Hepatic stellate cell (primary cell): ENCODE measurements at regions not wholly inside any gene's neighbourhood (a gene's known extent, or its start where the extent isn't known, plus 50 kb on each side); places are given as distances from the start of the nearest gene placed in this dataset.
A peak's percentile ranks its signal among the peaks of the same experiment; 100 is the strongest.

Source experiments
- DNase-seq: peaks from one replicate; pipeline ENCODE4 v3.0.0; 2011; ENCODE audit warnings: low spot score

DNA sequence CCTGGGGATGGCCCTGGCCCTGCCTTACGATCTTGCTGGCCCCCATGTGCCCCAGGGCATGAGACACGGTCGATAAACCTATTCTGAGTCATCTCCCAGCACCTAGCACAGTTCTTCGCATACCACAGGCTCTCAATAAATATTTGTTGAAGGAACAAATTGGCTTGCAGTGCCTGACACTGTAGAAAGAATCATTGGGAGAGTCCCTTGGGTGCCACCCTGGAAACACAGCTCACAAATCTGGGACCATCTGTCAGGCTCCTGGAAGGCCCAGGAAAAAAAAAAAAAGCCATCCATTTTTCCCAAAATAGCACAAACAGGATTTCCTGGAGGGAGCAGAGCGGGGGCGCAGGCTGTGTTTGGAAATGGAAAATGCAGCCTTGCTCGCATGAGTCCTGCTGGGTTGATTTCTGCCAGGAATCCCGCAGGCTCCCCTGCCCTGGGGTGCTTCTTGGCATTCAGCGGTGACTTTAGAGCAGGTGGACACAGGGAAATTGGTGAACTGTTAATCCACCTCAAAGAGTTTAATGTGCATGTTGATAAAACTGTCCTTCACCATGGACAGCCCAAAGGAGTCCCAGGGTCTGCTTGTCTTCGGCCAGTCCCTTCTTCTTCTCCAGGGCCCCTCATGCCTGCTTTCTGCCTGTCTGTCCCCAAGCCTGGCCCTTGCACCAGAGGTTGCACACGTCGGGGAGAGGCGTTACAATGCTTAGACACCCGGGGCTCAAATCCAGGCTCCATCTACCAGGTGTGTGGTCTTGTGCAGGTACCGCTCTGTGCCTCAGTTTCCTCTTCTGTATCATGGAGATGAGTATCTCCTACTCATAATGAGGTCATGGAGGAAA lies 106.1 kb upstream of the RFLNA start:
- no peak for DNase-seq

DNA sequence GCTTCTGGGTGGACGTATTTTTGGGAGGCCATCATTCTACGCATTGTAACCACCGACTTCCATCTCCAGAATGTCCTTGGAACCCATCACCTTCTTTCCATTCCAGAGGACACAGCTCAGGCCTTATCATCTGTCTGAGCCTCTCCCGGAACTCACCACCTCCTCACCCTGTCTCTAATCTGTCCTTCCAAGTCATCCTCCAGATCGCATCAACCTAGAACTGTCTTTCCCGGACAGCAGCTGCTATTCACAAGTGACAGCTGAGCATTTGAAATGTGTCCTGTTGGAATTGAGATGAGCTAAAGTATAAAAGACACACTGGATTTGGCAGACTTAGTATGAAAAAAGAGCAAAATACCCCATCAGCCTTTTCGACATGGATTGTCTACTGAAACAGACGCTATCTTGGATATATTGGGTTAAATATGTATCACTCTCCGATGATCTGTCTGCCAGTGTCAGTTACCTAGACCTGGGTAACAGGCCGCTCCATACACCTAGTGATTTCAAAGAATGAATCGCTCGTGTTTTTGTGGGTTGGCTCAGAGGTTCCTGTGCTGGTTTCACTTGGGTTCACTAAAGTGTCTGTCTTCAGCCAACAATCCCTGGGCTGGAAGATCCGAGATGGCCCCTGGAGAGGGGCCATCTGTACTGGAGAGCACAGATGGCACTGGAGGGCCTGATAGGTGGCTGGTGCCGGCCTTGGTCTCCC lies 104.4 kb upstream of the RFLNA start:
- no peak for DNase-seq

DNA sequence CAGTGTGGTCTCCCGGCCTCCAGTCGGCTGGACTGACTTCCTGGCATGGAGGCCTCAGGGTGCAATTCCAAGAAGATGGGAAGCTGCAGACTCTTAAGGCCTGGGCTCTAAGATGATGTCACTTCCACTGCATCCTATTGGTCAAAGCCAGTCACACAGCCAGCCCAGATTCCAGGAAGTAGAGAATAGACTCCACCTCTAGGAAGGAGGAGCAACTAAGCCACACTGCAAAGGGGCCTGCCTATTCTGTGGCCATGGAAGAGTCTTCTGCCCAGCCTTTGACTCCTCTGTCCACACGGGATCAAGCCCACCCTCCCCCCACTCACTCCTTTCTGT lies 103.9 kb upstream of the RFLNA start:
- DNase-seq, result peak; percentile 24

- DNase-seq, result no peak
Observed at GRCh38 chr12:124191966-124192365, 102.9 kb upstream of the RFLNA start.

DNA sequence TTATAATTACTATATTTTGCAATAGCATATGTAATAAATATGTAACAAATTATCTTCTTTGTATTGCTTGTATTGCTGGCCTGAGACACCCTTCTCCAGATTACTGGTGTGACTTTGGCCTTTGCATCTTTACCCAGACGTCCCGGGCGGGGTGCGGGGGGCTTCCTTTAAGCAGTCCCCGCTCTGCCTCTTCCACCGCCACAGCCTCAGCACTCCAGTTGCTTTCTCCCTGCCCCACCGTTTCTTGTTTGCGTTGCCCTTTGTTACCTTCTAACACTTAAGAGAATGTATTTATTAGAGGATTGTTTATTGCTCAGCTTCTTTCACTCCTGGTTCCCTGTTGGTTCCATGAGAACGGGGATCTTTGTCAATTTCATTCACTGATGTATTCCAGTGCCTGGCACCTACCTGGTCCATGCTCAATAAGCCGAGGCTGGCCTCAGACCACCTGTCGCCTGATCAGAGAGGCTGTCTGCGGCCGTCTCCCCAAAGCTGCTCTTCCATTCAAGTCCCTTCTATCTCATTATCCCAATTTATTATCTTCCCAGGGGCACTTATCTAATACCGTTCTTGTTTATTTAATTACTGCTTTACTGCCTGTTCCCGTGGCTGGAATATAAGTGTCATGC lies 100.5 kb upstream of the RFLNA start:
- no peak for DNase-seq

DNA sequence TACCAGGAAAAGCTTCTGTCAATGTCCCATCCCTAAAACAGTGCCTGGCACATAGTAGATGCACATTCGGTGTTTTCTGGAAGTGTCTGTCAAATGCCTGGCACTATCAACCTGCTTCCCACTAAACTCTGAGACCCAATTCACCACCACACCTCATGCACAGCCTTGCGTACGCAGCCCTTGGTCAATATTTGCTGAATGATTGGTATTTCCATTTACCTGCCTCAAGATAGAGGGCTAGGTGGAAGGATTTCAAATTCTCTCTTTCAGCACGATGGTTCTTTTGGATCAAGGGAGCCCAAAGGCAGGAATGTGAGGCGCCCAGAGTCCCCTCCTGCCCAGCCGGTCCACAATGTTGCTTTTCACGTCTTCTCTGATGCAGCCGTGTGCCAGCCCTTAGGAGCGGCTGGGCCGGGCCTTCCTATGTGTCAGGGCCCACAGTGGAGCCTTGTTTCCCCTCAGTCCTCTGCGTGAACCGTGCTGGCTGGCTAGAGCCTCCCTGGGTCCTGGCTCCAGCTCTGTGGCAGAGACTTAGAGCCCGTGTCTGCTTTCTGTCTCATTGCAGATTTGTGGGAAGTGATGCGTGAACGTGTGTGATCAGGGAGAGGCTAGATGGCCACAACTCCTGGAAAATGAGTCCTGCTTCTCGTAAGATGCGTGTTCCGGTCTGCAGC lies 99.9 kb upstream of the RFLNA start:
- DNase-seq, result no peak

GRCh38 chr12:124195567-124195942 lies 99.3 kb upstream of the RFLNA start:
- no peak for DNase-seq

DNA sequence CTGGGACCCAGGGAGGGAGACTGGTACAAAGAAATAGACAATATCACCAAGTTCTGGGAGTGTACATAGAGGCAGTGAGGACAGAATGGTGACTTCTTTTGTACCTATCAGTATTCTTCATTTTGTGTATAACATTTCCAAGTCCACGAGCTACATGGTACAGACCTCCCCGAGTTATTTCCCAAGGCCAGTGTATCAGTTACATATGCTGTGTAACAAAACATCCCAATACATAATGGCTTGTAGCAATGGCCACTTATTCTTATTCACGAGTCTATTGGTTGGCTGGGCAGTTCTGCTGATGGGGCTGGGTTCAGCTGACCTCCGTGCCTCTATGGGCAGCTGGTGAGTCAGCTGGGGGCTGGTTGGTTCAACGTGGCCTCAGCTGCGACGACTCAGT lies 98.7 kb upstream of the RFLNA start:
- no peak for DNase-seq

GRCh38 chr12:124201248-124201647 lies 93.6 kb upstream of the RFLNA start:
- no peak for DNase-seq

DNA sequence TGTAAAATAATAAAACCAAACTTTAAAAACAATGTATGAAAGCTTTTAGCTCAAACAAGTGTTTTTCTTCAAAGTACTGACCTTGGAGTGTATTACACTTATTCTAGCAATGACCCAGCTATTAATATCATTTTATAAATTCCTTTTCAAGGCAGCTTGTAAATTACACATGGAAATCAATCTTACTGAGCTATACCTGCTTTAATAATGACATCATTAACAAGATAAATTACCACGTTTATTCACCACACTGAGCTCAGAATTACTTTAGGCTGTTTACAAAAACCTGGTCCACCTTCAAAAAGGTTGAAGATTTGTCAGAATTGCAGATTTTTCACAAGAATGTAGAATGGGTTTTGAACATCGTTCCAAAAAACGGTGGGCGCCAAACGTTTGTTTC lies 91.7 kb upstream of the RFLNA start:
- no peak for DNase-seq

DNA sequence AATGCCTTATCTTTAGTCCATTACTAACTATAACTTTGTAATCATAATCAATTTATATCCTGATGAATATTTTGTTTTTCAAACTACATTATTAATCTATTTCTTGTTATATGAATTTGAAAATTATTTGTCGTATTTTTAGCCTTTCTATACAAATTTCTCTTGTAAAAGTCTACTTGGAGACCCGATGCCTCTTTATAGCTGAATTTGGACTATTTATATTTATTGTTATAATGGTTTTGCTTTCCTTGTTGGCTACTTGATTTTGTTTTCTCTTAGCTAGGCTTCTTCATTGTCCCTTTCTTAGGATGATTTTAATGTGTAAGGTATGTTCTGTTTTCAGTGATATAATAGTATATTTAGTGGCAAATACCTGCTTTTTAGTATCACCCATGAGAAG lies 89.5 kb upstream of the RFLNA start:
- no peak for DNase-seq

DNA sequence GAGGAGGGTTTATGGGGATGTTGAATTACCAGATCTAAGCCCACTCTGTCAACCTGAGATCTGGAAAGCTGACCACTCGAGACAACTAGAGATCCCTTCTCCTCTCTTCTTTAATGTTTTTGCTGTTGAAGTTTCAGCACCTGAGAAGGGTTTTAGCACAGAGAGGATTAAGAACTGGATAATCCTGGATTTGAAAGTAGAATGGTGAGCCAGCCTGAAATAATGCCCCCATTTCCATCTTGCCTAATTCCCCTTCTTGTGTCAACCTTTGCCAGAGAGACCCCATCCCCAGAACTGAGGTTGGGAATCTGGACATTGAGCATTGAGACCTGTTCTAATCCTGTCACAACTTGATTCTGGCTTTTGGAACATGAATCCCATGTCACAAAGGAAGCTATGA lies 87.8 kb upstream of the RFLNA start:
- DNase-seq, result no peak

- no peak for DNase-seq
Observed at GRCh38 chr12:124207617-124208016, 87.3 kb upstream of the RFLNA start.

- DNase-seq, result no peak
Observed at GRCh38 chr12:124208489-124208888, 86.4 kb upstream of the RFLNA start.

GRCh38 chr12:124210991-124211577 lies 83.8 kb upstream of the RFLNA start:
- DNase-seq, result no peak

DNA sequence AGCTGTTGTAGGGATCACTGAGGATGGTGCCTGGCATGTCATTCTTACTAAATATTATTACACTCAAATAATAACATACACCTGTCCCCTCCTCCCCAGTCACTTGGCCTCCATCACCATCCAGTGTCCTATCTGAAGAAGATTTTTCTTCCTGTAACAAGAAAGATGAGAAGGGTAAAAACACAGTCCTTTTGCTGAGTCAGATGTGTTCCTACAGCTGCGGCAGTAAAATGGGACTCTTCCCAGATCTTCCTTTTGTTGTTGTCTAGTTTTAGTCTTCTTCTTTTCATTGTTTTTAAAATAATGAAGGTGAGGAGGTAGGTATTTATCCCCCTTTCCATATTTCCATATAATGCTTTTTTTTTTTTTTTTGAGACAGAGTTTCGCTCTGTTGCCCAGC lies 83.1 kb upstream of the RFLNA start:
- DNase-seq, result no peak

- no peak for DNase-seq
Observed at GRCh38 chr12:124213666-124214347, 81.1 kb upstream of the RFLNA start.

DNA sequence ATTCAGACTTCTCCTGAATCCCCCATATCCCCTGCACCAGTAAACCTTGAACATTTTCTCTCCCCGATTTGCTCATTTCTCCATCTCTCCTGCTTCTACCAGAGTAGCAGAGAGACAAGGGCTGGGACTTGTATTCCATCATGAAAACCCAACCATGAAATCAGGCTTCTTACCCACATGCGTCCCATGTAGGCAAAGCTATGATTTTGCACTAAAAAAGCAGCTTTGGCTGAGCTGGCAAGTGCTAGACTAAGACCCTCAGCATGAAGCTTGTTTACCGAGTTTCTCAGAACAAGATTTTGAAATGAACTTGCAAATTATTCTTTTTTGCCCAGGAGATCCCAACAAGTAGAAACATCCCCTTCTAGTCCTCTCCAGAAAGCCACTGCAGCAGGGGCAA lies 80.3 kb upstream of the RFLNA start:
- no peak for DNase-seq

DNA sequence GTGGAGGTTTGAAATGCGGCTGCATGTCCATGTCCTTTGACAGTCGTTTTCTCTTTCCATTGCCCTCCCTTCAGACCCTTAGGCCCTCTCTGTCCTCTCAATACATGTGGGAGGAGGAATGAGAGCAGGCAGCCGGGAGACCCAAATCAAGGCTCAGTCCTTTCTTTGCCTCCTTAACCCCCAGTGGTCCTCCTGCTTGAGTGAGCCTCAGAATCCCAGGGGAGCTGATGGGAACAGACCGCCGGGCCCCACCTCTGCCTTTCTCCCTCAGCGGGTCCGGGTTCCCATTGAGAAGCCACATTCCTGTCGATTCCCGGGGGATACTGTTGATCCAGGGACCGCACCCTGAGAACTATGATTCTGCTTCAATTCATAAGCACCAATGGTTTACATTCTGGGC lies 77.9 kb upstream of the RFLNA start:
- DNase-seq, result no peak

GRCh38 chr12:124217508-124218242 lies 77.2 kb upstream of the RFLNA start:
- no peak for DNase-seq

DNA sequence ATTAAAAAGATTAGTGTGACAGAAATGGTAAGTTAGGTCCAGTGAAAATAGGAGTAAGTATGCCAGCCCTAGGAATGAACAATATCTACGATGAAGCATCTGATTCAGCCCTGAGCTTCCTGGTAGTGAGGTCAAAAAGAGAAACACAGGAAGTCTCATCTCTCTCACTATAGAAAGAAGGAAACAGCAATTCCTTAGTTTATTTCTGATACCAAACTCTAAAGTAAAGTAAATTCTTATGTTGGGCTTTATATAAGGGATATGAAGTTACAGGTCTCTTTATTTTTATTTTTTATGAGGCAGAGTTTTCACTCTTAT lies 76.7 kb upstream of the RFLNA start:
- no peak for DNase-seq
